NCI-H2107 treated with DMSO at 0.1 percent for 48 hours (cell line): ENCODE measurements at regions not wholly inside any gene's neighbourhood (a gene's known extent, or its start where the extent isn't known, plus 50 kb on each side); places are given as distances from the start of the nearest gene placed in this dataset.

Source experiments
- DNase-seq: peaks from one replicate; lab custom pipeline; 2025; ENCODE audit not compliant: unreplicated experiment; lab: John Stamatoyannopoulos, UW

DNA sequence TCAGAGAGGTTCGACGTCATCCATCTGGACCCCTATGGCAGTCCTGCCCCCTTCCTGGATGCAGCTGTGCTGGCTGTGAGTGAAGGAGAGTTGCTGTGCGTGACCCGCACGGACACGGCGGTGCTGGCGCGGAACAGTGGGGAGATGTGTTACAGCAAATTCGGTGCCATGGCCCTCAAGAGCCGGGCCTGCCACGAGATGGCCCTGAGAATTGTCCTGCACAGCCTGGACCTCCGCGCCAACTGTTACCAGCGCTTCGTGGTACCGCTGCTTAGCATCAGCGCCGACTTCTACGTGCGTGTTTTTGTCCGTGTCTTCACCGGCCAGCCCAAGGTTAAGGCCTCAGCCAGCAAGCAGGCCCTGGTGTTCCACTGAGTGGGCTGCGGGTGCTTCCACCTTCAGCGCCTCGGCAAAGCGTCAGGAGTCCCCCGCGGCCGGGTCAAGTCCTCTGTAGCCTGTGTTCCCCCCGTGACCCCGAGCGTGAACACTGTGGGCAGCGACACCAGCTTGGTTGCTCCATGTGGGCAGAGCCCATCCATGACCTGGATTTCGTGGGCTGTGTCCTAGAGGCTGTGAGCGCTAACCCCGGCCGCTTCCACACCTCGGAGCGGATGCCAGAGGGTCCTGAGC, 186.7 kb upstream of the SLITRK2 start:
- DNase-seq = no peak

DNA sequence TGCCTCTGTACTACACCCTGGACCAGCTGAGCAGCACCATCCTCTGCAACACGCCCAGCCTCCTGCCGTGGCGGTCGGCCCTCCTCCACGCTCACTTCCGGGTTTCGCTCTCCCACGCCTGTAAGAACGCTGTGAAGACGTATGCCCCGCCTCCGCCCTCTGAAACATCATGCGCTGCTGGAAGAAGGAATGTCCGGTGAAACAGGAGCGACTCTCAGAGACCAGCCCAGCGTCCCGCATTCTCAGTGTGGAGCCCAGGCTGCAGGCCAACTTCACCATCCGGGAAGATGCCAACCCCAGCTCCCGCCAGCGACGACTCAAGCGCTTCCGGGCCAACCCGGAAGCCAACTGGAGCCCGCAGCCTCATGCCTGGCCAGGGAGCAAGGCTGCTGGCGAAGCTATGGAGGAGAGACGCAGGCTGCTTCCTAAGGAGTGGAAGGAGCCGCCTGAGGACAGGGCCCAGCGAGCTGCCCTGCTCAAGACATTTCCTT, 186.1 kb upstream of the SLITRK2 start:
- no peak for DNase-seq

DNA sequence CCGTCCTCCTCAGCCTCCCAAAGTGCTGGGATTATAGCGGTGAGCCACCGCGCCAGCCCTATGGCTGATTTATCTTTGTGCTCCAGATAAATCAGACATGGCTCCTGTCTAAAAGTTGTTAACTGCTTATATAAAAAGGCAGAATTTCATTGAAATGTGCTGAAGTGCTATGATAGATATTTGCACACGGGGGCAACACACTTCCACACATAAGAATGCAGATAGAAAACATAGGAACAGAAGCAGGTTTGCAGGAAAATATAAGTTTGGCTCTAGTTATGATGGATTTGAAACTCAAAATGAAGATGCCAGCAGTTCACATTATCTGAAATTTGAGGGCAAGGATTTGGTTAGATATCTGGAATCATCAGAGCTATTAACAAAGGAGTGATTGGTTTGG, 163.1 kb upstream of the SLITRK2 start:
- DNase-seq = no peak

- DNase-seq = no peak
Measured at GRCh38 chrX:145673841-145674240, 143.8 kb upstream of the SLITRK2 start.

DNA sequence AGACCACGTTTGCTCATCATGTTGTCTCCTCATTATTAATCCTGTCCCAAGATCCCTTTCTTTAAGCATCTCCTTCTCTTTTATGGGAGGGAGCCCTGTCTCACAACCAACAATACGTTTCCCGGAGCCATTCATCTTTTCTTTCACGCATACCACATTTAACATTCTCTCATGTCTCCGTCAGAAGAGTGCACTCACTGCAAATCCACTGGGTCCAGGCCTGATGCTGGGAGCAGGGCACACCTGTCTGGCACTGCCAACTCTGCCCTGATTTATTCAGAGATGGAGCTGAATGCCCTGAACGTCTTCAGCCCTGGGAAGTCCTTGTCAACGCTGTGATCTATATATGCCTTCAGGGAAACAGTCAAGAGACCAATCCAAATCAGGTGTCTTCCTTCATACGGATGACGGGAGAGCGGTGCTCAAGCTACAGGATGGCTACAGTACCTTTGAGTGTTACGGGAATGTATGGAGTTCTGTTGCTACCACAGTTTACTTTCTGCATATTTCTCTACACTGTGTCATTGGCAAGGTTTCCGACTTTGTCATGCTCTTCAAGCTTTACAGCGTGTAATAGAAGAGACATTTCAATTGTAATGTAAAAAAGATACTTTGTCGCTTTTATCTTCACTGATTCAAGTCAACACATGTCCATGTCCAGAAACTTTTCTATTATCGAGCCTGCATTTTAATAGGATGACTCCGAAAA, 140.4 kb upstream of the SLITRK2 start:
- no peak for DNase-seq

- DNase-seq = no peak
Measured at GRCh38 chrX:145682518-145683298, 134.9 kb upstream of the SLITRK2 start.

DNA sequence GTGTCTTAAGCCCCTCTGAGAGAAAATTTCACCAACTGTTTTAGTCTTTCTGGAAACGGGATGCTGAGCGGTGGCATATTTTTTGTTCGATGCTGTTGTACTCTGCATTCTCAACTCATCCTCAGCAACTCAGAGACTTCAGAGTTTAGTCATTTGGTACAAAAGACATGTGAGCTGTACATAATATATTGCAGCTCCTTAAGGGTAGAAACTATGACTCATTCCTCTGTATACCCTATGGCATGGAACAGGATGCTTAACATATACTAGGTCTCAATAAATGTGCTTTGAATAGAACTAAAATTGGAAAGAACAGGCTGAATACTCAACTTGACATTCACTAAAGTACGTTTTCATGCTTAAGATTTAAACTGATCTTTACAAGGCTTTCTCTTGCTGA, 130.5 kb upstream of the SLITRK2 start:
- DNase-seq = no peak

DNA sequence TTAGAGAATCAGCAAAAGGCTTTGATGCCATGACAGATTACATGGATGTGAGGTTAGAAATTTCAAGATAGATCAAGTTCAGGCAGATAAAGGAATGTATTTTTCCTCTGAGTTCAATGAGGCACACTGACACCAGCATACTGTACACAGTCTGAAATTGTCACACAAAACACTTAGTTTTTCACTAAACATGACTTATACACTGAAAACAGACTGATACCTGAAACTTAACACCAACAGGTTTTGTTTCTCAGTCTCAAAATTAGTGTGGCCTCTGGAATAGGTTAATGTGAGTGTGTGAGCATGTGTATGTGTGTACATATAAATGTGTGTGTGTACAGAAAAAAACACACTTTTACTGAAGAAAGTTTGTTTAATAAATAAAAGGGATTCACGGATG, 129.9 kb upstream of the SLITRK2 start:
- no peak for DNase-seq

DNA sequence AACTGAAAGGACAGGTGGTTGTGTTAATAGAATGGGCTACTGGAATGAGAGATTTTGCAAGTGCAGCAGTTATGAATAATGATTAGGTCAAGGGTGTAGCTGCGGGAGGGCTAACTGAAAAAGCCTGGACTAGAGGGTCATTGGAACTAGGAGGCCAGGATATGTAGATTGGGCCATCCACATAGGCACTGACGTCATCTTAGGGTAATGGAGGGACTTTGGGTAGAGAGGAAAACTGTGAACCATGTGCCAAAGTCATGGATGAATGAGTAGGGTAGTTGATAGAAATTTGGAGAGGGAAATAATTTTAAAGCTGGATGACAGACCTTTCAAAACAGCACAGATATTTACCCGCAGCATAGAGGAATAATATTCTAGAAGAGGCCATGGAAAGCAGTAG, 123.6 kb upstream of the SLITRK2 start:
- DNase-seq = no peak

DNA sequence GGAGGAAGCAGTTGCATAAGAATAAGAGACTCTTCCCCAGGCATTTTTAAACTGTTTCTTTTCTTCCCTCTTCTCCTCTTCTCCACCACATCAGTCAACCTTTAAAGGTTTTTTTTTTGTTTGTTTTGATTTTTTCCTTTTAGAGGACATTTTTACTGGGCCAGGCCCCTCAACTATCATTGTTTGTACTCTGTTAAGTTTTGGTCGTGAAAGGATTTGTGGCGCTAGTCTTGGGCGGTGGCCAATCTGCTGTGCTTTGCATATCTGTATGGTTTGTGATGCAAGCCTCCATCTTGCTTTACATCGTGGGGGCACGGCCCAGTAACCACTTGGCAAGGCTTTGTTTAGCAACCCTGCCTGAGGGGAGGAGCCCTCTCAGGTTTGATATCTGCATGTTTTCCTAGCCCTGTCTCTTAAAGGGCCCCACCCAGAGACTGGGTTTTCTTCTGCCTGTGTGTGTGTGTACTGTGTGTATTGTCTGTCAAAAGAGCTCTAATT, 101.9 kb upstream of the SLITRK2 start:
- DNase-seq = no peak

- no peak for DNase-seq
Measured at GRCh38 chrX:145716226-145716625, 101.4 kb upstream of the SLITRK2 start.

DNA sequence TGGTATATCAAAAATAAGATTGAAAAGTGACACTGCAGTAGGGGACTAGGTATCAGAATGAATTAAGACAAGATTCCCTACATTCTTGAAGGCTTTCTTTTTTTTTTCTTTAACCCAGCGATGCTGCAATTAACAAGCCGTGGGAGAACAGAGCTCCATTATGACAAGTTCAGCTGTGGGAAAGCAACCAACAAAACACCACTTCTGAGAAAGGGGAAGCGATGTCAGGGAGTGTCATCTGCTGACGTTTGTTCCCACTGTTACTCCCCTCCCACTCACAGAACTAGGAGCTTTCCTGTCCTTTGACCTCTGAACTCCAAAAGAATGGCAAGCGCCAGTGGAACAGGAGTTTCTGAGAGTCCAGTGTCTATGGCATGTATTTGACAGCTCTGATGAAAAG, 90.2 kb upstream of the SLITRK2 start:
- DNase-seq = no peak

DNA sequence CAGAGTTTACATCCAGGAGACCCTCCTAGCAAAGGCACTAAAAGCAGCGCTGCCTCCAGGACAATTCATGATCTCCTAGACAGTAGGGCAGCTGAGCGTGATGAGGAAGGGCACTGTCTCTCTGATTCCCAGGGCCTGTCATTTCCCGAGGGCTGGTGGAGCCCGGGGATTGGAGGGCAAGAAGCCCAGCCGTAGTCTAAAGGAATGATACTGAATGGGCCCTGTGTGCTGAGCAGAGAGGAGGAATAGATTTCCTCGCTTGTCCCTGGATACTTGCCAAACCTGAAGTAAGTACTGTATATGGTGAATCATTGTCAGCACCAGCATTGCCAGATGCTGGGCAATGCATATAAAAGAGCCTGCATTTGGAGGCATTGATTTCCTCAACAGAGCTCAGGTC, 88.0 kb upstream of the SLITRK2 start:
- no peak for DNase-seq

DNA sequence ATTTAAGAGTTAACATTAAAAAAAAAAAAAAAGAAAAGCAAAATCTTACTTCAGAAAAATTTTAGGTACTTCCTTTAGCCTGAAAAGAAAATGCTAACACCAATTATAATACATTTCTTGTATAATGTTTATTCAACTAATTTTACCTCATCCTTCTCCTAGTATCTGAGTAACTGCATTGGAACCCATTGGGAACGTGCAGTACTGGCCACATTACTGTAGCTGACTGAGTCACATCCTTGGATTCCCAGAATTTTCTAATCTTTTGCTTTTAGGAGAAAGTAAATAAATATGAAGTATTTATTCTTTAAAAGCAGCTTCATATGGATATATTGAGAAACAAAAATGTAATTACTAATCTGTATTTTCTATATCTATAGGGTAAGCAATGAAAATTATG, 82.6 kb upstream of the SLITRK2 start:
- no peak for DNase-seq

DNA sequence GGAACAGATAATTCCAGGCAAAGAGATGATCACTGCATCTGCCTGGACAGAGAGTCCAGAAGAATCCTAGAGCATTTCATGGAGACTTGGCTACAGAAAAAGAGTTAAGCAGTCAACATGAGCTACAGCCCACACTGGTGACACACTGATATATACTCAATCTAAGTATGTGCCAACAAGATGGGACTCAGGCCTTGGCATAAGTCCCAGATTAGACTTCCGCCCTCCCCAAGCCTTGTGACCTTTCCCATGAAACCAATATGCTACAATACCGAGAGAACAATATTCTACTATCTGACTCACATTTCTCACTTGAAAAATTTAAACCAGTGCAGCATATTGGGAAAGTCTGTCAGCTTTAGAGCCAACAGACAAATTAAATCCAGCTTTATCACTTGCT, 65.7 kb upstream of the SLITRK2 start:
- no peak for DNase-seq
